GM12878 (cell line): ENCODE measurements at regions not wholly inside any gene's neighbourhood (a gene's known extent, or its start where the extent isn't known, plus 50 kb on each side); places are given as distances from the start of the nearest gene placed in this dataset.
A peak's percentile ranks its signal among the peaks of the same experiment; 100 is the strongest.

ENCODE experiments used
- ATAC-seq: fragments of 200-7000 bp; cut with Tn5 transposase; 3 replicates; pipeline ENCODE4 v1.9.1; 2020; ENCODE audit warnings: mild to moderate bottlenecking, moderate library complexity
- BruUV-seq: library from RNA; stranded (reverse); fragments of 400-500 nt; replicated peaks from 2 replicates; lab custom pipeline; 2021; lab: Mats Ljungman, UMichigan
- CTCF ChIA-PET: fragments of 300-600 bp; sonication (Branson Sonifier 250); formaldehyde crosslinking; extraction: SDS; loops from one replicate; lab custom pipeline; 2021; ENCODE audit warnings: inconsistent platforms; lab: Yijun Ruan, JAX
- POLR2A ChIA-PET: fragments of 350-600 bp; formaldehyde crosslinking; extraction: SDS; loops from one replicate; lab custom pipeline; 2021; ENCODE audit warnings: inconsistent platforms; lab: Charles Lee
- RAD21 ChIA-PET: fragments of 300-600 bp; sonication (Branson Sonifier 250); formaldehyde crosslinking; loops from one replicate; lab custom pipeline; 2023; ENCODE audit warnings: antibody characterized with exemption; ENCODE audit not compliant: unreplicated experiment; lab: Charles Lee
- SMC1A ChIA-PET: fragments of 300-600 bp; sonication (Branson Sonifier 250); formaldehyde crosslinking; loops from one replicate; lab custom pipeline; 2023; ENCODE audit not compliant: unreplicated experiment, uncharacterized antibody; lab: Charles Lee
- DNase-seq: peaks from one replicate; pipeline ENCODE4 v3.0.0-alpha.2; 2011; ENCODE audit warnings: low read depth, low spot score
- FAIRE-seq: peaks from 3 replicates; lab custom pipeline; 2011; peaks lifted over from hg19 to GRCh38; lab: Jason Lieb, UNC
- H2AFZ ChIP-seq: 2 replicates; pipeline ENCODE4 v1.6.0; 2011; ENCODE audit warnings: low read depth, low read length, control low read depth; ENCODE audit not compliant: control insufficient read depth
- H3K27ac ChIP-seq: 2 replicates; pipeline ENCODE4 v1.5.1; 2011; ENCODE audit warnings: control low read depth; ENCODE audit not compliant: control insufficient read depth, insufficient read depth
- H3K27me3 ChIP-seq, 2 experiments: replicated peaks in 1 of 2; 2 replicates each; pipeline versions ENCODE4 v1.6.0 to v1.6.1; 2011; ENCODE audit warnings: low read length in 1 of 2; ENCODE audit not compliant: control insufficient read depth in 2 of 2, insufficient read depth in 2 of 2
- H3K36me3 ChIP-seq, 2 experiments: 2 replicates each; pipeline ENCODE4 v1.5.1; 2011; ENCODE audit warnings: low read length in 1 of 2; ENCODE audit not compliant: control insufficient read depth in 2 of 2, insufficient read depth in 2 of 2
- H3K4me1 ChIP-seq: 2 replicates; pipeline ENCODE4 v1.6.1; 2011; ENCODE audit warnings: mild to moderate bottlenecking, low read length, moderate library complexity, mixed read lengths; ENCODE audit not compliant: control insufficient read depth, insufficient read depth
- H3K4me2 ChIP-seq: 2 replicates; pipeline ENCODE4 v1.6.0; 2011; ENCODE audit warnings: control low read depth; ENCODE audit not compliant: control insufficient read depth, insufficient read depth
- H3K4me3 ChIP-seq: fragments of 200-600 bp; sonication (generic); 2 replicates; pipeline ENCODE4 v1.5.1; 2016
- H3K79me2 ChIP-seq: 2 replicates; pipeline ENCODE4 v1.6.0; 2011; ENCODE audit warnings: low read length; ENCODE audit not compliant: control insufficient read depth, insufficient read depth
- H3K9ac ChIP-seq: 2 replicates; pipeline ENCODE4 v1.8.0; 2011; ENCODE audit warnings: low read length, control low read depth, mixed read lengths; ENCODE audit not compliant: control insufficient read depth, insufficient read depth
- H3K9me3 ChIP-seq: replicated peaks from 3 replicates; pipeline ENCODE4 v1.5.1; 2011; ENCODE audit warnings: mild to moderate bottlenecking, low read length; ENCODE audit not compliant: control insufficient read depth, insufficient read depth
- H4K20me1 ChIP-seq: 2 replicates; pipeline ENCODE4 v1.6.0; 2011; ENCODE audit not compliant: control insufficient read depth, insufficient read depth
- ASH2L ChIP-seq: fragments of 300-600, 200-600 bp; sonication (generic); IDR thresholded peaks from 2 replicates; pipeline ENCODE4 v1.6.1; 2017; ENCODE audit warnings: low read depth, mild to moderate bottlenecking, borderline replicate concordance
- ATF2 ChIP-seq: IDR thresholded peaks from 2 replicates; pipeline ENCODE4 v1.6.1; 2012; ENCODE audit warnings: low read length, inconsistent platforms
- BHLHE40 ChIP-seq, 2 experiments: fragments of 450-650 bp in 1 of 2; IDR thresholded peaks; 2 replicates each; pipeline ENCODE4 v1.6.1; 2011 to 2017; ENCODE audit warnings: low read depth in 2 of 2, borderline replicate concordance in 1 of 2, improper control_type of control experiment in 1 of 2, low read length in 1 of 2, mild to moderate bottlenecking in 1 of 2
- CHD2 ChIP-seq: IDR thresholded peaks from 2 replicates; pipeline ENCODE4 v1.6.1; 2011; ENCODE audit warnings: low read depth, low read length, improper control_type of control experiment, borderline replicate concordance
- RUNX3 ChIP-seq: IDR thresholded peaks from 2 replicates; pipeline ENCODE4 v1.6.1; 2012; ENCODE audit warnings: low read length, inconsistent platforms
- SPI1 ChIP-seq: IDR thresholded peaks from 2 replicates; pipeline ENCODE4 v1.6.1; 2011; ENCODE audit warnings: low read depth, mild to moderate bottlenecking, low read length, moderate library complexity, borderline replicate concordance; ENCODE audit not compliant: insufficient read depth
- ZZZ3 ChIP-seq: IDR thresholded peaks from 2 replicates; pipeline ENCODE4 v1.6.1; 2011; ENCODE audit warnings: low read depth; ENCODE audit not compliant: control insufficient read depth, insufficient read length
- WGBS: methylation state at CpG from one replicate; pipeline ENCODE4 v1.1.6; 2016; ENCODE audit warnings: low lambda C conversion rate; ENCODE audit not compliant: insufficient replicate concordance, insufficient coverage; ENCODE audit errors: missing lambda C conversion rate; 5-methylcytosine and 5-hydroxymethylcytosine counted together
- in situ Hi-C: fragments of 300-500 bp; cut with MboI; formaldehyde crosslinking; loops from 9 replicates; pipeline ENCODE4 v1.14.3; 2018; ENCODE audit warnings: mixed read lengths
- intact Hi-C: fragments of 100-400 bp; cut with micrococcal nuclease; formaldehyde crosslinking; loops from one replicate; pipeline ENCODE4 v1.14.2; 2022; ENCODE audit not compliant: unreplicated experiment

GRCh38 chr11:115709297-115709696 is 205.1 kb upstream of the CADM1 start:
- peak; percentile 90 for FAIRE-seq
- Histone ChIP-seq H3K4me2 (0 out of 2 replicates have a peak overlapping the region, but pooled peaks have one; percentile 42), H3K36me3 (no peaks in the 10 kb centered on the region), H4K20me1 (no peaks in the 10 kb centered on the region), H3K27ac (no peak overlapping the region), H3K4me3 (no peak overlapping the region), H3K4me1 (peaks cover 4% of the 10 kb centered on the region; the same call in 1 of the 2 replicates), H3K9ac (no peak overlapping the region), H3K79me2 (no peaks in the 10 kb centered on the region), H3K27me3 (peaks cover 0 to 1% of the 10 kb centered on the region in 2 experiments; a peak in 2 of 4 replicates), H3K9me3 (no peaks in the 10 kb centered on the region; the same call in 2 of the 3 replicates), H2AFZ (no peak overlapping the region)
- ChIA-PET RAD21 (no interaction called here), CTCF (no interaction called here), POLR2A (no interaction called here), SMC1A (no interaction called here)
- in situ Hi-C loops (no loop called here), intact Hi-C loops (no loop called here)
- DNase-seq = peak; percentile 28
- peak; percentile 69 for ATAC-seq
- 0% methylated on average over 3 of the region's 8 CpGs for WGBS
- no TSS peak for BruUV-seq
- TF ChIP-seq BHLHE40 (IDR thresholded peaks at IDR 0.05; ENCODE audit: borderline replicate concordance in 1 of 2, low read depth in 2 of 2, low read length in 1 of 2) (peak in 1 of 2 experiments; percentile 27; a peak in 1 of 4 replicates), ZZZ3 (no peak), CHD2 (no peak), SPI1 (peak; percentile 73; the same call in 1 of the 2 replicates), ASH2L (no peak), RUNX3 (0 out of 2 replicates have a peak, but pooled peaks have one; percentile 13), ATF2 (no peak)
